Psoas muscle (tissue), 7 donors: ENCODE measurements at regions not wholly inside any gene's neighbourhood (a gene's known extent, or its start where the extent isn't known, plus 50 kb on each side); places are given as distances from the start of the nearest gene placed in this dataset.

ENCODE experiments used
- ATAC-seq, 4 donors: fragments of 200-7000 bp; cut with Tn5 transposase; one replicate each; pipeline ENCODE4 v1.9.1; 2020; ENCODE audit warnings: moderate library complexity in 3 of 4, mild to moderate bottlenecking in 2 of 4
- DNase-seq, 2 donors: peaks; one replicate each; pipeline ENCODE4 v3.0.0-alpha.2; 2020
- H3K27ac ChIP-seq: fragments of 200-600 bp; one replicate; pipeline ENCODE4 v1.8.0; 2022
- H3K27me3 ChIP-seq, 3 donors: fragments of 200-600 bp in 1 of 3; one replicate each; pipeline versions ENCODE4 v1.6.1 to v1.8.0; 2013 to 2022; ENCODE audit warnings: low read length in 2 of 3, mild to moderate bottlenecking in 2 of 3, moderate library complexity in 1 of 3; ENCODE audit not compliant: insufficient read depth in 3 of 3
- H3K36me3 ChIP-seq, 2 donors: fragments of 200-600 bp in 1 of 2; one replicate each; pipeline versions ENCODE4 v1.6.1 to v1.8.0; 2013 to 2022; ENCODE audit warnings: low read depth in 1 of 2, mild to moderate bottlenecking in 1 of 2, moderate library complexity in 1 of 2; ENCODE audit not compliant: insufficient read depth in 1 of 2
- H3K4me1 ChIP-seq: fragments of 200-600 bp; one replicate; pipeline ENCODE4 v1.8.0; 2022
- H3K4me3 ChIP-seq: fragments of 200-600 bp; one replicate; pipeline ENCODE4 v1.8.0; 2022; ENCODE audit warnings: mild to moderate bottlenecking
- H3K9me3 ChIP-seq: fragments of 200-600 bp; one replicate; pipeline ENCODE4 v1.8.0; 2022
- WGBS, 3 donors: extraction: QIAGEN DNeasy Blood & Tissue Kit; methylation state at CpG; one replicate each; pipeline versions ENCODE4 v1.1.6 to v1.1.7; 2013; 5-methylcytosine and 5-hydroxymethylcytosine counted together
- intact Hi-C, 2 donors: fragments of 100-400 bp; cut with DNase I; formaldehyde crosslinking; loops; one replicate each; pipeline versions ENCODE4 v1.11.0 to v1.14.2; 2022
- TF ChIP-seq, protein P1 (sequence below): fragments of 200-600 bp; IDR thresholded peaks from one replicate; pipeline ENCODE4 v1.8.0; 2022; ENCODE audit warnings: antibody characterized with exemption
- donor health status: healthy with polysubstance abuse.
- donor health status: DM: no; HTN: no; CAD: no; lungs with moderate emphysema.
- donor health status: Bipolar disorder and iron deficiency.
- donor health status: healthy.
- donor health status: DM: yes; HTN: yes; CAD: no.
- donor health status: DM: no; HTN: no; CAD: no.
- donor health status: DM: yes; HTN: yes; CAD: no.

DNA sequence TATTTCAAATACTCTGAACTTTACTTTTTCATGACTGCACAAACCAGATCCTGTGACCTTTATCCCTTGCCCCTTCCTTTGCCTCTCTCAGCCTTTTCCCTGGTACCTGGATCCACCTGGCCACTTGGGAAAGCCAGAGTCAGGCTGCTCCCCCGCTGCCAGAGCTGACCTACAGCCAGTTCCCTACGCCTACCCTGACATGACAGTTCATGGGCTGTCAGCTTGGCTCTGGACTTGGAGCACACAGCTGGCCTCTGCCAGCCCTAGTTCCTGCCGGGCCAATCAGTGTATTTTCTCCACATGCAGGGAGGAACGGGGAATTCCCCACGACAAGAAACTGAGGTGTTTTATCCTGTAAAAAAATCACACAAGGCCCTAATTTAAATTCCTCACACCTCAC, 382.6 kb downstream of the INSC start:
- intact Hi-C loops, result no loop called here
- ATAC-seq (peak in 1 of 4 donors; percentile 36), DNase-seq (no peak)
- TF ChIP-seq, protein P1, sequence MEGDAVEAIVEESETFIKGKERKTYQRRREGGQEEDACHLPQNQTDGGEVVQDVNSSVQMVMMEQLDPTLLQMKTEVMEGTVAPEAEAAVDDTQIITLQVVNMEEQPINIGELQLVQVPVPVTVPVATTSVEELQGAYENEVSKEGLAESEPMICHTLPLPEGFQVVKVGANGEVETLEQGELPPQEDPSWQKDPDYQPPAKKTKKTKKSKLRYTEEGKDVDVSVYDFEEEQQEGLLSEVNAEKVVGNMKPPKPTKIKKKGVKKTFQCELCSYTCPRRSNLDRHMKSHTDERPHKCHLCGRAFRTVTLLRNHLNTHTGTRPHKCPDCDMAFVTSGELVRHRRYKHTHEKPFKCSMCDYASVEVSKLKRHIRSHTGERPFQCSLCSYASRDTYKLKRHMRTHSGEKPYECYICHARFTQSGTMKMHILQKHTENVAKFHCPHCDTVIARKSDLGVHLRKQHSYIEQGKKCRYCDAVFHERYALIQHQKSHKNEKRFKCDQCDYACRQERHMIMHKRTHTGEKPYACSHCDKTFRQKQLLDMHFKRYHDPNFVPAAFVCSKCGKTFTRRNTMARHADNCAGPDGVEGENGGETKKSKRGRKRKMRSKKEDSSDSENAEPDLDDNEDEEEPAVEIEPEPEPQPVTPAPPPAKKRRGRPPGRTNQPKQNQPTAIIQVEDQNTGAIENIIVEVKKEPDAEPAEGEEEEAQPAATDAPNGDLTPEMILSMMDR, result no peak
- Histone ChIP-seq H3K36me3 (no peaks in the 10 kb centered on the region), H3K27me3 (no peaks in the 10 kb centered on the region), H3K27ac (no peak overlapping the region), H3K4me3 (no peak overlapping the region), H3K9me3 (no peaks in the 10 kb centered on the region), H3K4me1 (no peaks in the 10 kb centered on the region)
- WGBS, 3 donors, result 26 to 40% (median 28%) methylated on average over 5 of the region's 5 CpGs

DNA sequence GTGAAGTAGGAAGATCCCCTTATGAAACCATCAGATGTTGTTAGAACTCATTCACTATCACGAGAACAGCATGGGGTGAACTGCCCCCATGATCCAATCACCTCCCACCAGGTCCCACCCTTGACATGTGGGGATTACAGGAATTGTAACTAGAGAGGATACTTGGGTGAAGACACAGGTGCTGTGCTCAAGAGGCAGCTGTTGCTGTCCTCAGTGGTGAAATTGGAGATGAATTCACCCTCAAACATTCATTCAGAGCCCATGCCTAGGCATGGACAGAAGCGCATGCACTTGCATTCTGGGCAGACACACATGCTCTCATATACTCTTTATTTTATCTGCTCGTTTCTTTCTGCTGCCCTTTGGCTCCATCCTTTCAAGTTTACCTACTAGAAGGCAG, 385.0 kb downstream of the INSC start:
- ATAC-seq, result peak in 2 of 4 donors; percentile 62 to 76
- H3K27me3 ChIP-seq, result no peaks in the 10 kb centered on the region
- no peak for DNase-seq
- H3K36me3 ChIP-seq, result no peaks in the 10 kb centered on the region
- H3K4me3 ChIP-seq, result no peak overlapping the region
- no peaks in the 10 kb centered on the region for H3K4me1 ChIP-seq
- H3K27ac ChIP-seq, result no peak overlapping the region
- intact Hi-C loops, result no loop called here
- no peaks in the 10 kb centered on the region for H3K9me3 ChIP-seq
- WGBS, 3 donors, result 42 to 55% (median 42%) methylated on average over 3 of the region's 3 CpGs
- TF ChIP-seq, protein P1, result no peak

DNA sequence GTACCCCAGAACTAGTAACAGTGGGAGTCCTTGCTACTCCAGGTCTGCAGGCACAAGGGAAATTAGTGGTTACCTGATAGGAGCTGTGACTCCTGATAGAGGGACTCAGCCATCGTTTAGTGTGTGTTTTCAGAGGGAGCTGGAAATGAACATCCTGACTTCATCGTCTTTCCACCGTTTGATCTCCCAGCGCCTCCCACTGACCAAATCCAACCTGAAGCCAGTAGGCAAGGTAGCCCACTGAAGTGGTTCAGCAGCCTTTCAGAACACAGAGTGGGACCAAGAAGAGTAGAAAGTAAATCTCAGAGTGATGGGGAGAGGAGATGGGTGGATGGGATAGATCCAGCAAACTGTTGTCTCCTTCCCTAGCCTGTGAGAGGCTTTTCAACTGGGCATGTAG, 385.9 kb downstream of the INSC start:
- Histone ChIP-seq H3K4me3 (no peak overlapping the region), H3K27me3 (no peaks in the 10 kb centered on the region), H3K27ac (no peak overlapping the region), H3K9me3 (no peaks in the 10 kb centered on the region), H3K4me1 (no peaks in the 10 kb centered on the region), H3K36me3 (no peaks in the 10 kb centered on the region)
- no peak for DNase-seq
- WGBS, 3 donors, result 70 to 80% (median 73%) methylated on average over 4 of the region's 4 CpGs
- no peak for ATAC-seq
- TF ChIP-seq, protein P1, result no peak
- intact Hi-C loops, result no loop called here

DNA sequence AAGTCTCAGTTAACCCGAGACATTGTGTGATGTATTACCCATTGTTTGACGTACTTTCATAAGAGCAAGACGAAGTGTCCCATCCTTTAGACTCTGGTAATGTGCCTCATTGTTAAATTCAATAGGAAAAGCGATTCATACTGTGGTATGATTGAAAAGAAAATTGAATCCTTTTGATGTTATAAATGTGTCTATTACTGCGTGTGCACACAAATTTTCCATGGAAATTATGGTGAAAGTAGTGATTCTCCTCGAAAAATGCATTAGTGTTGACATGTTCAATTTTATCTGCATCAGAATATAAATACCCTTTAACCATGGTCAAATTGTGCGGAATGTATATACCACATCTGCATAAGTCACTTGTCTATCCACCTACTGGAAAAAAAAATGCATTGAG, 386.8 kb downstream of the INSC start:
- ATAC-seq (no peak), DNase-seq (no peak)
- Histone ChIP-seq H3K9me3 (no peaks in the 10 kb centered on the region), H3K27ac (no peak overlapping the region), H3K27me3 (no peaks in the 10 kb centered on the region), H3K4me1 (no peaks in the 10 kb centered on the region), H3K4me3 (no peak overlapping the region), H3K36me3 (no peaks in the 10 kb centered on the region)
- TF ChIP-seq, protein P1, result no peak
- intact Hi-C loops, result no loop called here
- WGBS, 3 donors, result 73 to 81% (median 76%) methylated on average over 7 of the region's 7 CpGs

DNA sequence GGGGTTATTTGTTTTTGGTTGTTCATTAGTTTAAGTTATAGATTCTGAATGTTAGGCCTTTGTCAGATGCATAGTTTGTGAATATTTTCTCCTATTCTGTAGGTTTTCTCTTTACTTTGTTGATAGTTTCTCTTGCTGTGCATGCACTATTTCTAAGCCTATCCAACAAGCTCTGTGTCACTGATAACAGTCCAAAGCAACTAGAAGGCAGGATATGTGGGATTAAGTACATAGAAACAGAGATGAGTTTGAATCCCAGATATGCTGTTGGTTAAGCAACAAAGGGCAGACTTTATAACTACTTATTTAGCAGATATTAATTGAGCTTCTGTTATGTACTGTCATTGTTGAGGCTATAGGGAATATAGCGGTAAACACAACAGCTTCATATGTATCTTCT, 390.4 kb downstream of the INSC start:
- no peak for ATAC-seq
- intact Hi-C loops, result no loop called here
- Histone ChIP-seq H3K4me3 (no peak overlapping the region), H3K9me3 (no peaks in the 10 kb centered on the region), H3K27ac (no peak overlapping the region), H3K27me3 (no peaks in the 10 kb centered on the region), H3K4me1 (no peaks in the 10 kb centered on the region), H3K36me3 (no peaks in the 10 kb centered on the region)
- TF ChIP-seq, protein P1, result no peak
- 97 to 100% (median 99%) methylated on average over 1 of the region's 1 CpG for WGBS, 3 donors
- no peak for DNase-seq
